Stimulated activated effector memory CD8-positive, alpha-beta T cell treated with anti-CD3 and anti-CD28 coated beads, Interleukin-12 subunit alpha, Interleukin-12 subunit beta, amount 100 ng/mL, for 72 hours (primary cell): ENCODE measurements at regions not wholly inside any gene's neighbourhood (a gene's known extent, or its start where the extent isn't known, plus 50 kb on each side); places are given as distances from the start of the nearest gene placed in this dataset.
A peak's percentile ranks its signal among the peaks of the same experiment; 100 is the strongest.
"Not testable (repeated sequence)": the region's sequence is repeated elsewhere in the genome, so short reads cannot be mapped to it uniquely, and the experiment has no call there.

Experiments
- ATAC-seq: fragments of 150-1000 bp; cut with Tn5 transposase; 2 replicates; pipeline ENCODE4 v1.10.0; 2021
- DNase-seq, 2 donors: peaks; one replicate each; pipeline ENCODE4 v3.0.0; 2021 to 2022; ENCODE audit warnings: low spot score in 2 of 2
- H3K27ac Mint-ChIP-seq: one replicate; pipeline ENCODE4 v1.8.0; 2022; ENCODE audit warnings: mild to moderate bottlenecking, mixed read lengths
- H3K36me3 Mint-ChIP-seq: one replicate; pipeline ENCODE4 v1.8.0; 2022; ENCODE audit warnings: mild to moderate bottlenecking, mixed read lengths
- H3K4me1 Mint-ChIP-seq: one replicate; pipeline ENCODE4 v1.8.0; 2022; ENCODE audit warnings: mixed read lengths
- H3K4me3 Mint-ChIP-seq: one replicate; pipeline ENCODE4 v1.8.0; 2022; ENCODE audit warnings: mild to moderate bottlenecking, mixed read lengths
- H3K9me3 Mint-ChIP-seq: one replicate; pipeline ENCODE4 v1.8.0; 2022; ENCODE audit warnings: mixed read lengths

GRCh38 chrX:37904833-37905232 is 57.5 kb upstream of the DYNLT3 start:
- Mint-ChIP-seq H3K27ac (no peak overlapping the region), H3K4me1 (peaks cover 6% of the 10 kb centered on the region), H3K36me3 (no peaks in the 10 kb centered on the region), H3K9me3 (no peaks in the 10 kb centered on the region), H3K4me3 (peak overlapping the region; percentile 35)
- DNase-seq (no peak), ATAC-seq (no peak)

- H3K9me3 Mint-ChIP-seq: no peaks in the 10 kb centered on the region
- DNase-seq: peak; percentile 2 to 47
Measured at GRCh38 chrX:37905436-37906147, 58.2 kb upstream of the DYNLT3 start.

GRCh38 chrX:37906357-37906756 is 59.0 kb upstream of the DYNLT3 start:
- DNase-seq (no peak), ATAC-seq (no peak)
- H3K9me3 Mint-ChIP-seq: no peaks in the 10 kb centered on the region
- peaks cover 6% of the 10 kb centered on the region for H3K4me1 Mint-ChIP-seq
- H3K36me3 Mint-ChIP-seq: no peaks in the 10 kb centered on the region
- H3K27ac Mint-ChIP-seq: no peak overlapping the region
- peak overlapping the region; percentile 35 for H3K4me3 Mint-ChIP-seq

More at GRCh38 chrX:37905436-37906147, 58.2 kb upstream of the DYNLT3 start:
- Mint-ChIP-seq H3K4me1 (peaks cover 6% of the 10 kb centered on the region), H3K4me3 (peak overlapping the region; percentile 35), H3K27ac (no peak overlapping the region), H3K36me3 (no peaks in the 10 kb centered on the region)
- ATAC-seq: peak; percentile 60

GRCh38 chrX:37910186-37910585 is 62.8 kb upstream of the DYNLT3 start:
- Mint-ChIP-seq H3K36me3 (no peaks in the 10 kb centered on the region), H3K4me1 (peaks cover 1% of the 10 kb centered on the region), H3K4me3 (no peak overlapping the region), H3K9me3 (no peaks in the 10 kb centered on the region), H3K27ac (no peak overlapping the region)
- no peak for DNase-seq
- ATAC-seq: no peak

GRCh38 chrX:37912304-37912703 is 64.9 kb upstream of the DYNLT3 start:
- Mint-ChIP-seq H3K9me3 (no peaks in the 10 kb centered on the region), H3K4me3 (no peak overlapping the region), H3K4me1 (no peaks in the 10 kb centered on the region), H3K27ac (no peak overlapping the region), H3K36me3 (no peaks in the 10 kb centered on the region)
- ATAC-seq (peak; percentile 94), DNase-seq (no peak)

- H3K4me3 Mint-ChIP-seq: no peak overlapping the region
- ATAC-seq (peak; percentile 43), DNase-seq (no peak)
- no peaks in the 10 kb centered on the region for H3K4me1 Mint-ChIP-seq
- H3K27ac Mint-ChIP-seq: no peak overlapping the region
- no peaks in the 10 kb centered on the region for H3K36me3 Mint-ChIP-seq
- H3K9me3 Mint-ChIP-seq: no peaks in the 10 kb centered on the region
Measured at GRCh38 chrX:37912777-37913176, 65.4 kb upstream of the DYNLT3 start.

- no peaks in the 10 kb centered on the region for H3K36me3 Mint-ChIP-seq
- H3K9me3 Mint-ChIP-seq: no peaks in the 10 kb centered on the region
- ATAC-seq: no peak
- H3K27ac Mint-ChIP-seq: no peak overlapping the region
- no peak overlapping the region for H3K4me3 Mint-ChIP-seq
- no peaks in the 10 kb centered on the region for H3K4me1 Mint-ChIP-seq
- DNase-seq: no peak
Measured at GRCh38 chrX:37918168-37918567, 70.8 kb upstream of the DYNLT3 start.

GRCh38 chrX:37918703-37919102 is 71.3 kb upstream of the DYNLT3 start:
- no peaks in the 10 kb centered on the region for H3K4me1 Mint-ChIP-seq
- no peaks in the 10 kb centered on the region for H3K36me3 Mint-ChIP-seq
- no peak overlapping the region for H3K4me3 Mint-ChIP-seq
- no peaks in the 10 kb centered on the region for H3K9me3 Mint-ChIP-seq
- no peak overlapping the region for H3K27ac Mint-ChIP-seq
- DNase-seq (no peak), ATAC-seq (no peak)

GRCh38 chrX:37921758-37922157 is 74.4 kb upstream of the DYNLT3 start:
- no peaks in the 10 kb centered on the region for H3K4me1 Mint-ChIP-seq
- no peaks in the 10 kb centered on the region for H3K9me3 Mint-ChIP-seq
- no peak for ATAC-seq
- no peaks in the 10 kb centered on the region for H3K36me3 Mint-ChIP-seq
- no peak for DNase-seq
- H3K4me3 Mint-ChIP-seq: no peak overlapping the region
- H3K27ac Mint-ChIP-seq: no peak overlapping the region

GRCh38 chrX:37922928-37923327 is 75.6 kb upstream of the DYNLT3 start:
- Mint-ChIP-seq H3K4me3 (no peak overlapping the region), H3K27ac (no peak overlapping the region), H3K4me1 (no peaks in the 10 kb centered on the region), H3K9me3 (no peaks in the 10 kb centered on the region), H3K36me3 (no peaks in the 10 kb centered on the region)
- DNase-seq (no peak), ATAC-seq (no peak)

- not testable (repeated sequence) for ATAC-seq, DNase-seq, H3K36me3 Mint-ChIP-seq, H3K4me3 Mint-ChIP-seq, H3K9me3 Mint-ChIP-seq, H3K27ac Mint-ChIP-seq, H3K4me1 Mint-ChIP-seq
Measured at GRCh38 chrX:37925761-37926160, 78.4 kb upstream of the DYNLT3 start.

- peak; percentile 65 for ATAC-seq
- no peak overlapping the region for H3K27ac Mint-ChIP-seq
- DNase-seq: no peak
Measured at GRCh38 chrX:37926700-37927099, 79.3 kb upstream of the DYNLT3 start.

GRCh38 chrX:37942170-37942569 is 64.2 kb upstream of the SYTL5 start:
- Mint-ChIP-seq H3K4me3 (no peak overlapping the region), H3K27ac (no peak overlapping the region), H3K36me3 (no peaks in the 10 kb centered on the region), H3K4me1 (no peaks in the 10 kb centered on the region), H3K9me3 (no peaks in the 10 kb centered on the region)
- no peak for DNase-seq
- no peak for ATAC-seq

More at GRCh38 chrX:37926700-37927099, 79.3 kb upstream of the DYNLT3 start:
- no peak overlapping the region for H3K4me3 Mint-ChIP-seq
- no peaks in the 10 kb centered on the region for H3K4me1 Mint-ChIP-seq
- H3K9me3 Mint-ChIP-seq: no peaks in the 10 kb centered on the region
- no peaks in the 10 kb centered on the region for H3K36me3 Mint-ChIP-seq

GRCh38 chrX:37943554-37944344 is 62.6 kb upstream of the SYTL5 start:
- ATAC-seq: no peak
- Mint-ChIP-seq H3K4me3 (no peak overlapping the region), H3K27ac (no peak overlapping the region), H3K9me3 (no peaks in the 10 kb centered on the region), H3K4me1 (no peaks in the 10 kb centered on the region), H3K36me3 (no peaks in the 10 kb centered on the region)
- no peak for DNase-seq

GRCh38 chrX:37946197-37946596 is 60.2 kb upstream of the SYTL5 start:
- Mint-ChIP-seq H3K4me1 (no peaks in the 10 kb centered on the region), H3K4me3 (no peak overlapping the region), H3K27ac (no peak overlapping the region), H3K9me3 (no peaks in the 10 kb centered on the region), H3K36me3 (no peaks in the 10 kb centered on the region)
- ATAC-seq (no peak), DNase-seq (no peak)

- H3K36me3 Mint-ChIP-seq: no peaks in the 10 kb centered on the region
- ATAC-seq (no peak), DNase-seq (no peak)
- H3K4me1 Mint-ChIP-seq: peaks cover 3% of the 10 kb centered on the region
- H3K9me3 Mint-ChIP-seq: no peaks in the 10 kb centered on the region
- no peak overlapping the region for H3K27ac Mint-ChIP-seq
- no peak overlapping the region for H3K4me3 Mint-ChIP-seq
Measured at GRCh38 chrX:37955273-37955672, 51.1 kb upstream of the SYTL5 start.
